GM12878 (cell line): ENCODE measurements at regions not wholly inside any gene's neighbourhood (a gene's known extent, or its start where the extent isn't known, plus 50 kb on each side); places are given as distances from the start of the nearest gene placed in this dataset.

Experiments used
- ATAC-seq: fragments of 200-7000 bp; cut with Tn5 transposase; 3 replicates; pipeline ENCODE4 v1.9.1; 2020; ENCODE audit warnings: mild to moderate bottlenecking, moderate library complexity
- BruUV-seq: library from RNA; stranded (reverse); fragments of 400-500 nt; replicated peaks from 2 replicates; lab custom pipeline; 2021; lab: Mats Ljungman, UMichigan
- CTCF ChIA-PET: fragments of 300-600 bp; sonication (Branson Sonifier 250); formaldehyde crosslinking; extraction: SDS; loops from one replicate; lab custom pipeline; 2021; ENCODE audit warnings: inconsistent platforms; lab: Yijun Ruan, JAX
- POLR2A ChIA-PET: fragments of 350-600 bp; formaldehyde crosslinking; extraction: SDS; loops from one replicate; lab custom pipeline; 2021; ENCODE audit warnings: inconsistent platforms; lab: Charles Lee
- RAD21 ChIA-PET: fragments of 300-600 bp; sonication (Branson Sonifier 250); formaldehyde crosslinking; loops from one replicate; lab custom pipeline; 2023; ENCODE audit warnings: antibody characterized with exemption; ENCODE audit not compliant: unreplicated experiment; lab: Charles Lee
- SMC1A ChIA-PET: fragments of 300-600 bp; sonication (Branson Sonifier 250); formaldehyde crosslinking; loops from one replicate; lab custom pipeline; 2023; ENCODE audit not compliant: unreplicated experiment, uncharacterized antibody; lab: Charles Lee
- DNase-seq: peaks from one replicate; pipeline ENCODE4 v3.0.0-alpha.2; 2011; ENCODE audit warnings: low read depth, low spot score
- FAIRE-seq: peaks from 3 replicates; lab custom pipeline; 2011; peaks lifted over from hg19 to GRCh38; lab: Jason Lieb, UNC
- H2AFZ ChIP-seq: 2 replicates; pipeline ENCODE4 v1.6.0; 2011; ENCODE audit warnings: low read depth, low read length, control low read depth; ENCODE audit not compliant: control insufficient read depth
- H3K27ac ChIP-seq: 2 replicates; pipeline ENCODE4 v1.5.1; 2011; ENCODE audit warnings: control low read depth; ENCODE audit not compliant: control insufficient read depth, insufficient read depth
- H3K27me3 ChIP-seq, 2 experiments: replicated peaks in 1 of 2; 2 replicates each; pipeline versions ENCODE4 v1.6.0 to v1.6.1; 2011; ENCODE audit warnings: low read length in 1 of 2; ENCODE audit not compliant: control insufficient read depth in 2 of 2, insufficient read depth in 2 of 2
- H3K36me3 ChIP-seq, 2 experiments: 2 replicates each; pipeline ENCODE4 v1.5.1; 2011; ENCODE audit warnings: low read length in 1 of 2; ENCODE audit not compliant: control insufficient read depth in 2 of 2, insufficient read depth in 2 of 2
- H3K4me1 ChIP-seq: 2 replicates; pipeline ENCODE4 v1.6.1; 2011; ENCODE audit warnings: mild to moderate bottlenecking, low read length, moderate library complexity, mixed read lengths; ENCODE audit not compliant: control insufficient read depth, insufficient read depth
- H3K4me2 ChIP-seq: 2 replicates; pipeline ENCODE4 v1.6.0; 2011; ENCODE audit warnings: control low read depth; ENCODE audit not compliant: control insufficient read depth, insufficient read depth
- H3K4me3 ChIP-seq: fragments of 200-600 bp; sonication (generic); 2 replicates; pipeline ENCODE4 v1.5.1; 2016
- H3K79me2 ChIP-seq: 2 replicates; pipeline ENCODE4 v1.6.0; 2011; ENCODE audit warnings: low read length; ENCODE audit not compliant: control insufficient read depth, insufficient read depth
- H3K9ac ChIP-seq: 2 replicates; pipeline ENCODE4 v1.8.0; 2011; ENCODE audit warnings: low read length, control low read depth, mixed read lengths; ENCODE audit not compliant: control insufficient read depth, insufficient read depth
- H3K9me3 ChIP-seq: replicated peaks from 3 replicates; pipeline ENCODE4 v1.5.1; 2011; ENCODE audit warnings: mild to moderate bottlenecking, low read length; ENCODE audit not compliant: control insufficient read depth, insufficient read depth
- H4K20me1 ChIP-seq: 2 replicates; pipeline ENCODE4 v1.6.0; 2011; ENCODE audit not compliant: control insufficient read depth, insufficient read depth
- CEBPZ ChIP-seq: fragments of 150-350 bp; IDR thresholded peaks from 2 replicates; pipeline ENCODE4 v1.6.1; 2016; ENCODE audit warnings: low read depth, low read length
- E2F8 ChIP-seq: fragments of 450-650 bp; IDR thresholded peaks from 2 replicates; pipeline ENCODE4 v1.6.1; 2018; ENCODE audit warnings: mild to moderate bottlenecking, low read depth, moderate library complexity; ENCODE audit not compliant: partially characterized antibody
- ETV6 ChIP-seq, 2 experiments: fragments of 450-650 bp in 1 of 2; IDR thresholded peaks in 1 of 2; conservative IDR thresholded peaks in 1 of 2; 2 replicates each; pipeline ENCODE4 v1.6.1; 2014; ENCODE audit warnings: antibody characterized with exemption in 1 of 2, borderline replicate concordance in 1 of 2, low read depth in 1 of 2, mild to moderate bottlenecking in 1 of 2, moderate library complexity in 1 of 2
- FOXM1 ChIP-seq: IDR thresholded peaks from 2 replicates; pipeline ENCODE4 v1.6.1; 2012; ENCODE audit warnings: low read depth, mild to moderate bottlenecking, inconsistent platforms, low read length, moderate library complexity
- IRF4 ChIP-seq: IDR thresholded peaks from 2 replicates; pipeline ENCODE4 v1.6.1; 2011; ENCODE audit warnings: low read depth, low read length
- JUNB ChIP-seq: IDR thresholded peaks from 2 replicates; pipeline ENCODE4 v1.6.1; 2016; ENCODE audit warnings: antibody characterized with exemption, mild to moderate bottlenecking
- NFIC ChIP-seq: IDR thresholded peaks from 2 replicates; pipeline ENCODE4 v1.6.1; 2012; ENCODE audit warnings: low read depth, mild to moderate bottlenecking, inconsistent platforms, low read length, moderate library complexity
- TARDBP ChIP-seq: IDR thresholded peaks from 2 replicates; pipeline ENCODE4 v1.6.1; 2016; ENCODE audit warnings: borderline replicate concordance
- WGBS: methylation state at CpG from one replicate; pipeline ENCODE4 v1.1.6; 2016; ENCODE audit warnings: low lambda C conversion rate; ENCODE audit not compliant: insufficient replicate concordance, insufficient coverage; ENCODE audit errors: missing lambda C conversion rate; 5-methylcytosine and 5-hydroxymethylcytosine counted together
- in situ Hi-C: fragments of 300-500 bp; cut with MboI; formaldehyde crosslinking; loops from 9 replicates; pipeline ENCODE4 v1.14.3; 2018; ENCODE audit warnings: mixed read lengths
- intact Hi-C: fragments of 100-400 bp; cut with micrococcal nuclease; formaldehyde crosslinking; loops from one replicate; pipeline ENCODE4 v1.14.2; 2022; ENCODE audit not compliant: unreplicated experiment

GRCh38 chr5:143614831-143615230 lies 197.1 kb upstream of the HMHB1 start (continued):
- no peak for TF ChIP-seq CEBPZ

DNA sequence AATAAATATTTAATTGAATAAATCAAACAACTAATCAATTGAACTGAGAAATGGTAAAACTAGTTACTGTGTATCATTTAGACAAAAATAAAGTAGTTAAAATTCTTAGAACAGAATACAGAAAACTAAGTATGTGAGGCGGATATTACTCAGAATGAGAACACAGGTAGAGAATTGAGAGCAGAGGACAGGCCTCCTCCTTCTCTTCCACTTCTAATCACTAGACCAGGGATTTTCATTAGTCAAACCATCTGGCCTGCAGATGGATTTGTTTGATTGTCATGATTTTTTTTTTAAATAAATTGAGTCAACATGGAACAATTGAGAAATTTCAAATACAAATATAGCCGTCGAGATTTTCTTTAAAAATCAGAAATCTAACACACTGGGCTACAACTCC lies 198.6 kb upstream of the HMHB1 start:
- 17% methylated on average over 3 of the region's 3 CpGs for WGBS
- Histone ChIP-seq H3K9ac (no peak overlapping the region), H3K9me3 (no peaks in the 10 kb centered on the region; the same call in 2 of the 3 replicates), H3K27ac (no peak overlapping the region), H3K27me3 (no peaks in the 10 kb centered on the region), H3K4me1 (peaks cover 3% of the 10 kb centered on the region; the same call in 1 of the 2 replicates), H3K79me2 (no peaks in the 10 kb centered on the region), H2AFZ (no peak overlapping the region), H3K36me3 (no peaks in the 10 kb centered on the region), H3K4me2 (no peak overlapping the region), H4K20me1 (no peaks in the 10 kb centered on the region), H3K4me3 (no peak overlapping the region)
- peak; percentile 70 for ATAC-seq
- intact Hi-C loops (no loop called here), in situ Hi-C loops (no loop called here)
- SMC1A ChIA-PET = interaction anchor here (1.6 kb wide), 1 partner anchor 188 kb away, joined by 5 read pairs; no protein-coding TSS in a partner anchor
- FAIRE-seq = peak; percentile 54
- RAD21 ChIA-PET = no interaction called here
- TF ChIP-seq TARDBP (no peak), ETV6 (conservative IDR thresholded peaks at IDR 0.05 in 1 of 2, IDR thresholded peaks at IDR 0.05 in 1 of 2; ENCODE audit: borderline replicate concordance in 1 of 2, low read depth in 1 of 2) (0 out of 4 replicates have a peak, but pooled peaks of 1 of the 2 experiments have one; percentile 21), JUNB (peak; percentile 88), FOXM1 (0 out of 2 replicates have a peak, but pooled peaks have one; percentile 24), NFIC (0 out of 2 replicates have a peak, but pooled peaks have one; percentile 37), IRF4 (0 out of 2 replicates have a peak, but pooled peaks have one; percentile 18), E2F8 (no peak)
- POLR2A ChIA-PET = interaction anchor here (1.0 kb wide), 1 partner anchor 20 kb away, joined by 3 read pairs; no protein-coding TSS in a partner anchor
- no TSS peak for BruUV-seq
- CTCF ChIA-PET = no interaction called here
- no peak for DNase-seq
